HEK293T (cell line): ENCODE measurements at regions not wholly inside any gene's neighbourhood (a gene's known extent, or its start where the extent isn't known, plus 50 kb on each side); places are given as distances from the start of the nearest gene placed in this dataset.
"Not testable (repeated sequence)": the region's sequence is repeated elsewhere in the genome, so short reads cannot be mapped to it uniquely, and the experiment has no call there.

Experiments used
- CTCF ChIA-PET: fragments of 350-600 bp; formaldehyde crosslinking; extraction: SDS; loops from one replicate; lab custom pipeline; 2021; ENCODE audit warnings: antibody characterized with exemption, inconsistent platforms; lab: Yijun Ruan, JAX
- POLR2A ChIA-PET: fragments of 350-600 bp; formaldehyde crosslinking; extraction: SDS; loops from one replicate; lab custom pipeline; 2020; ENCODE audit warnings: antibody characterized with exemption, inconsistent platforms; lab: Yijun Ruan, JAX
- DNase-seq: peaks from one replicate; pipeline ENCODE4 v3.0.0; 2012; ENCODE audit warnings: mixed read lengths; ENCODE audit errors: extremely low spot score
- ARNT ChIP-seq: fragments of 450-650 bp; IDR thresholded peaks from 2 replicates; pipeline ENCODE4 v1.6.1; 2017; ENCODE audit warnings: mild to moderate bottlenecking
- BHLHE40 ChIP-seq: fragments of 450-650 bp; IDR thresholded peaks from 2 replicates; pipeline ENCODE4 v1.6.1; 2016; ENCODE audit warnings: mild to moderate bottlenecking, moderate library complexity, borderline replicate concordance
- CTBP1 ChIP-seq: fragments of 450-650 bp; IDR thresholded peaks from 2 replicates; pipeline ENCODE4 v1.6.1; 2016; ENCODE audit warnings: borderline replicate concordance
- ELF4 ChIP-seq: fragments of 450-650 bp; IDR thresholded peaks from 2 replicates; pipeline ENCODE4 v1.6.1; 2017; ENCODE audit warnings: antibody characterized with exemption
- FOXA1 ChIP-seq: fragments of 450-650 bp; IDR thresholded peaks from 2 replicates; pipeline ENCODE4 v1.6.1; 2016; ENCODE audit warnings: mild to moderate bottlenecking
- FOXK2 ChIP-seq: fragments of 450-650 bp; IDR thresholded peaks from 2 replicates; pipeline ENCODE4 v1.6.1; 2016; ENCODE audit warnings: mild to moderate bottlenecking
- FOXM1 ChIP-seq: fragments of 450-650 bp; IDR thresholded peaks from 2 replicates; pipeline ENCODE4 v1.6.1; 2017; ENCODE audit warnings: mild to moderate bottlenecking, borderline replicate concordance
- HDGF ChIP-seq: fragments of 450-650 bp; IDR thresholded peaks from 2 replicates; pipeline ENCODE4 v1.6.1; 2017; ENCODE audit warnings: antibody characterized with exemption, borderline replicate concordance
- L3MBTL2 ChIP-seq: fragments of 450-650 bp; conservative IDR thresholded peaks from 2 replicates; pipeline ENCODE4 v1.6.1; 2016; ENCODE audit warnings: mild to moderate bottlenecking
- LEF1 ChIP-seq: fragments of 450-650 bp; IDR thresholded peaks from 2 replicates; pipeline ENCODE4 v1.6.1; 2017; ENCODE audit warnings: mild to moderate bottlenecking, borderline replicate concordance
- NFRKB ChIP-seq: fragments of 450-650 bp; IDR thresholded peaks from 2 replicates; pipeline ENCODE4 v1.6.1; 2016; ENCODE audit warnings: mild to moderate bottlenecking, moderate library complexity
- PKNOX1 ChIP-seq: fragments of 450-650 bp; IDR thresholded peaks from 2 replicates; pipeline ENCODE4 v1.6.1; 2016
- SP1 ChIP-seq: fragments of 450-650 bp; IDR thresholded peaks from 2 replicates; pipeline ENCODE4 v1.6.1; 2017
- SUZ12 ChIP-seq: fragments of 450-650 bp; IDR thresholded peaks from 2 replicates; pipeline ENCODE4 v1.6.1; 2016; ENCODE audit warnings: mild to moderate bottlenecking
- TARDBP ChIP-seq: fragments of 450-650 bp; IDR thresholded peaks from 2 replicates; pipeline ENCODE4 v1.6.1; 2016
- ZNF384 ChIP-seq: fragments of 450-650 bp; IDR thresholded peaks from 2 replicates; pipeline ENCODE4 v1.6.1; 2016

DNA sequence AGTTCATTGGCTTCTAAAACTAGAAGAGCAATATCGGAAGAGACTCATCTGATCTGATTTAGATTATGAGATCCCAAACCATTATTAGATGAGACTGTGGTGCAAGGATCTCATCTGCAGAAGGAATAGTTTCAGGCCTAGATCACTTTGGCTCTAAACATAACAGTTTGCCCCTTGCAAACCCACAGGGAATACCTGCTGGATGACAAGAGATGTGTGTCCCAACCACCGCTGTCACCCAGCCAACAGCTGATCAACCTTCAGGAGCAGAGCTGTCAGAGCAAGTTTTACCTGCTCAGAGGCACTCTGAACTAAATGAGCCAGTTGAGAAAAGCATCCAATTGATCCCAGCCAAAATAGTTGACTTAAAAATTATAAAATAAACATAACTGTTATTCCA, 64.0 kb upstream of the ST3GAL6 start:
- POLR2A ChIA-PET = no interaction called here

DNA sequence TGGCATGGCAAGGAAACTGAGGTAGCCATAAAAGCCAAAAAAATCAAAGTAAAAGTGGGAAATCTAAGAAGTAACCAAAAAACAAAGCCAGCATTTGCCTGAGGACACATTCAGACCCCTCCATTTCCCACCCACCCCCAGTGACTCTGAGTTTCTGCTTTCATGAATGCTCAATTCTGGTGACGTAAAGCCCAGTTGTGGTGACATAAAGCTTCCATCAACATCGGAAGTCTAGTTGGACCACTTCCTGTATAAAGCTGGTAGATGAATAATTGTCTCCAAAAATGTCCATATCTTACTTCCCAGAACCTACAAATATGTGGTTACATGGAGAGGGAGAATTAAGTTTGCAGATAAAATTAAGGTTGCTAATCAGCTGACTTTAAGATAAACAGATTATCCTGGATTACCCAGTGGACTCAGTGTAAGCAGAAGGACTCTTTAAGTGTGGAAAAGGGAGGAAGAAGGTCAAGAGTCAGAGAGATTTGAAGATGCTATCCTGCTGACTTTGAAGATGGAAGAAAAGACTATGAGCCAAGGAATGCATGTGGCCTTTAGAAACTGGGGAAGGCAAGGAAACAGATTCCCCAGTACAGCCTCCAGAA, 62.0 kb upstream of the ST3GAL6 start:
- ChIA-PET CTCF (no interaction called here), POLR2A (no interaction called here)
- no peak for DNase-seq
- no peak for TF ChIP-seq SP1
- TF ChIP-seq L3MBTL2 = no peak
- no peak for TF ChIP-seq ZNF384
- no peak for TF ChIP-seq ARNT
- TF ChIP-seq FOXM1 = no peak
- no peak for TF ChIP-seq TARDBP
- no peak for TF ChIP-seq NFRKB
- no peak for TF ChIP-seq SUZ12
- no peak for TF ChIP-seq PKNOX1
- TF ChIP-seq HDGF = no peak

More for the DNA sequence above, 64.0 kb upstream of the ST3GAL6 start:
- TF ChIP-seq PKNOX1 = no peak
- TF ChIP-seq TARDBP = no peak
- no peak for TF ChIP-seq ZNF384
- TF ChIP-seq FOXK2 = no peak
- TF ChIP-seq L3MBTL2 = no peak
- no peak for TF ChIP-seq SP1
- TF ChIP-seq FOXA1 = no peak
- TF ChIP-seq CTBP1 = no peak
- TF ChIP-seq LEF1 = no peak
- no peak for TF ChIP-seq ARNT
- TF ChIP-seq FOXM1 = no peak
- no peak for TF ChIP-seq SUZ12
- no peak for TF ChIP-seq NFRKB
- no peak for TF ChIP-seq HDGF
- no peak for TF ChIP-seq ELF4
- no peak for TF ChIP-seq BHLHE40
- no peak for DNase-seq
- CTCF ChIA-PET = no interaction called here

- no peak for DNase-seq
- CTCF ChIA-PET = no interaction called here
- no peak for TF ChIP-seq HDGF
- TF ChIP-seq LEF1 = no peak
- TF ChIP-seq CTBP1 = no peak
- TF ChIP-seq BHLHE40 = no peak
- no peak for TF ChIP-seq ARNT
- TF ChIP-seq FOXM1 = no peak
- TF ChIP-seq ZNF384 = no peak
- TF ChIP-seq PKNOX1 = no peak
- TF ChIP-seq L3MBTL2 = no peak
- POLR2A ChIA-PET = no interaction called here
Measured at GRCh38 chr3:98702166-98702565, 61.0 kb upstream of the ST3GAL6 start.

DNA sequence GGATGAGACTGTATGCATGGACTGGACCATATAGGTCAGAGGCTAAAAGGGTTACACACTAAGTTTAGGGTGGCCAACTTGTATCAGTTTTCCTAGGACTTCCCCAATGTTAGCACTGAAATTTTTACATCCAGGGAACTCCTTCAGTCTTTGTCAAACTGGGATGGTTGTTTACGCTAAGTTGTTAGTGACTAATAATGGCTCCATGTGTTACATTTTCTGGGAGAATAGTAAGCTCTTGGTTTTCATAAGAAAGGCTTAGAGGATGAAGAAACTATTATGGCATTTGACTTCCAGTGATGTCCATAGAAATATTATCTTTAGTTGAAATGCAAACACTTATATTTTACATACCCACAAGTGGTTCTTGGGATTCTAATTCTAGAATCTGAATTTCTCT, 57.9 kb upstream of the ST3GAL6 start:
- TF ChIP-seq HDGF (no peak), PKNOX1 (no peak), NFRKB (no peak), FOXA1 (no peak), LEF1 (no peak), FOXK2 (no peak), SP1 (no peak), ELF4 (no peak), ZNF384 (no peak), FOXM1 (no peak), L3MBTL2 (no peak), BHLHE40 (no peak), ARNT (no peak)
- CTCF ChIA-PET = no interaction called here
- DNase-seq = no peak
- POLR2A ChIA-PET = no interaction called here

DNA sequence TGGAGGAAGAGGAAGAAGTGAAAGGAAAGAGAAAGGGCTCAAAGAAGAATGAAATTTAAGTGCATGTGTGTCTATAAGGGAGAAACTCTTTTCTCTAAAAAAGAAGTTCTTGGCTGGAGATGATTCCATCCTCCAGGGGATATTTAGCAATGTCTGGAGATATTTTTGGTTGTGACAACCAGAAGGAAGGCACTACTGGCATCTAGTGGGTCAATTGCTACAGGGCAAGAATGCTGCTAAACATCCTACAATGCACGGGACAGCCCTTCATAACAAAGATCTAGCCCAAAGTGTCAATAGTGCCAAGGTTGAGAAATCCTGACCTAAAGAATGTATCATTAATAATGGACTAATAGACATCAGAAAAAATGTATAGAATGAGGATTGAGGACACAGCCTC, 57.4 kb upstream of the ST3GAL6 start:
- ChIA-PET POLR2A (no interaction called here), CTCF (no interaction called here)
- no peak for TF ChIP-seq FOXM1
- no peak for TF ChIP-seq SP1
- no peak for TF ChIP-seq HDGF
- no peak for TF ChIP-seq LEF1
- TF ChIP-seq FOXK2 = no peak
- no peak for TF ChIP-seq SUZ12
- TF ChIP-seq L3MBTL2 = no peak
- no peak for DNase-seq

GRCh38 chr3:98708681-98709080, 54.5 kb upstream of the ST3GAL6 start:
- DNase-seq, CTCF ChIA-PET: not testable (repeated sequence)
- POLR2A ChIA-PET = interaction anchor here (1.0 kb wide), 1 partner anchor 24 kb away, joined by 7 read pairs; no protein-coding TSS in a partner anchor
- 0 out of 2 replicates have a peak, but pooled peaks have one; percentile 7 for TF ChIP-seq FOXM1
- TF ChIP-seq ARNT = peak; percentile 98
- TF ChIP-seq L3MBTL2 = peak; percentile 78
- TF ChIP-seq PKNOX1 = peak; percentile 93
- peak; percentile 56; the same call in 1 of the 2 replicates for TF ChIP-seq CTBP1
